ENCODE measurements at regions not wholly inside any gene's neighbourhood (a gene's known extent, or its start where the extent isn't known, plus 50 kb on each side); places are given as distances from the start of the nearest gene placed in this dataset.

- TF ChIP-seq POLR2A (IDR thresholded peaks at IDR 0.05; ENCODE audit: low read depth, low read length) = no peak
- no peak for TF ChIP-seq EZH2 (IDR thresholded peaks at IDR 0.05; ENCODE audit: borderline replicate concordance, low read depth, low read length, severe bottlenecking)
These were observed 121.9 kb upstream of the HAAO start for GRCh38 chr2:42914314-42914713.

All from endothelial cell of umbilical vein (primary cell).